ENCODE measurements at regions not wholly inside any gene's neighbourhood (a gene's known extent, or its start where the extent isn't known, plus 50 kb on each side); places are given as distances from the start of the nearest gene placed in this dataset.

DNA sequence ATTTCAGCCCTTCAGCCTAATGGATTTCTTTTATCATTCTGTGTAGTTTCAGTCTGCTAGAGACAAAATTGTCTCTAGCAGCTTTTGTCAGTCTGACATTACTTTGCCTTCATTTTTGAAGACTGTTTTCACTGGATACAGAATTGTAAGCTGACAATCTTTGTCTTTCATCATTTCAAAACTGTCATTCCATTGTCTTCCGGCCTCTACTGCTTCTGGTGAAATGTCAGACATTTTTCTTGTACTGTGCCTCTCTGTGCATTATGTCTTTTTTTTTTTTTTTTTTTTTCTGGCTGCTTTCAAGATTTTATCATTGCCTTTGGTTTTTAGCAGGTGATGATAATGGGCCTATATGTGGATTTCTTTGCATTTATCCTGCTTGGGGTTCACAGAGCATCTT is 51.3 kb upstream of the ZNF169 start:
- TF ChIP-seq POLR2AphosphoS5 (IDR thresholded peaks at IDR 0.05) (peak; percentile 37), SMC3 (conservative IDR thresholded peaks at IDR 0.05; ENCODE audit: poor library complexity) (no peak), EP300 (conservative IDR thresholded peaks at IDR 0.05; ENCODE audit: poor library complexity, severe bottlenecking) (peak; percentile 84)

More for the DNA sequence above, 51.3 kb upstream of the ZNF169 start:
- no peak overlapping the region for H3K4me3 ChIP-seq (ENCODE audit: low read length)
- no peaks in the 10 kb centered on the region for H4K20me1 ChIP-seq (ENCODE audit: insufficient read depth)
- H3K79me2 ChIP-seq (replicated peaks; ENCODE audit: insufficient read depth, low read length), result no peaks in the 10 kb centered on the region
- H3K9ac ChIP-seq (ENCODE audit: low read length), result no peak overlapping the region
- no peaks in the 10 kb centered on the region for H3K27me3 ChIP-seq (ENCODE audit: insufficient read depth, low read depth, low read length)
- H3K4me2 ChIP-seq (ENCODE audit: low read length), result no peak overlapping the region
- no peaks in the 10 kb centered on the region for H3F3A ChIP-seq (ENCODE audit: insufficient read depth, low read length, poor library complexity, severe bottlenecking)
- H3K36me3 ChIP-seq (ENCODE audit: insufficient read depth, low read length), result no peaks in the 10 kb centered on the region
- no peaks in the 10 kb centered on the region for H3K9me2 ChIP-seq (ENCODE audit: insufficient read depth, low read length)
- H2AFZ ChIP-seq (ENCODE audit: low read depth, low read length), result no peak overlapping the region
- peak overlapping the region; percentile 23 for H3K27ac ChIP-seq (ENCODE audit: low read length)
- H3K9me3 ChIP-seq (ENCODE audit: low read length), result no peaks in the 10 kb centered on the region

Small RNA genes lying in the stretch of these regions (small RNA-seq; reads per million reads assigned to genes)
- gene MIRLET7A1, result 33.3 to 63.0 (median 53.7) reads per million in 3 experiments
- gene MIRLET7D, result 67.6 to 174 (median 162) reads per million in 3 experiments
- 73.2 to 284 (median 266) reads per million in 3 experiments for gene MIRLET7F1
